Cardiac muscle cell (in vitro differentiated cells and primary cell): ENCODE measurements at regions not wholly inside any gene's neighbourhood (a gene's known extent, or its start where the extent isn't known, plus 50 kb on each side); places are given as distances from the start of the nearest gene placed in this dataset.
A peak's percentile ranks its signal among the peaks of the same experiment; 100 is the strongest.

ENCODE experiments used
- DNase-seq, 2 donors: peaks; one replicate each; pipeline versions ENCODE4 v3.0.0 to v3.0.0-alpha.2; 2010 to 2017; ENCODE audit warnings: low read depth in 1 of 2, low spot score in 1 of 2
- H3K27ac ChIP-seq: fragments of 200-600 bp; sonication (generic); 2 replicates; pipeline ENCODE4 v1.5.1; 2016
- H3K27me3 ChIP-seq: fragments of 200-600 bp; sonication (generic); 2 replicates; pipeline ENCODE4 v1.6.0; 2016; ENCODE audit warnings: control low read depth
- H3K36me3 ChIP-seq: fragments of 200-600 bp; sonication (generic); 2 replicates; pipeline ENCODE4 v1.5.1; 2016; ENCODE audit warnings: control low read depth
- H3K4me1 ChIP-seq: fragments of 200-600 bp; sonication (generic); 2 replicates; pipeline ENCODE4 v1.8.1; 2017; ENCODE audit warnings: low read depth, mild to moderate bottlenecking, mixed run types
- H3K4me3 ChIP-seq: fragments of 200-600 bp; sonication (generic); 2 replicates; pipeline ENCODE4 v1.5.1; 2016; ENCODE audit warnings: mild to moderate bottlenecking
- H3K9me3 ChIP-seq: fragments of 200-600 bp; sonication (generic); 2 replicates; pipeline ENCODE4 v1.5.1; 2017; ENCODE audit warnings: low read depth, mild to moderate bottlenecking, control low read depth
- TF ChIP-seq, protein P1 (sequence below): IDR thresholded peaks from 2 replicates; pipeline ENCODE4 v1.5.1; 2012; ENCODE audit warnings: low read depth, mild to moderate bottlenecking, low read length

DNA sequence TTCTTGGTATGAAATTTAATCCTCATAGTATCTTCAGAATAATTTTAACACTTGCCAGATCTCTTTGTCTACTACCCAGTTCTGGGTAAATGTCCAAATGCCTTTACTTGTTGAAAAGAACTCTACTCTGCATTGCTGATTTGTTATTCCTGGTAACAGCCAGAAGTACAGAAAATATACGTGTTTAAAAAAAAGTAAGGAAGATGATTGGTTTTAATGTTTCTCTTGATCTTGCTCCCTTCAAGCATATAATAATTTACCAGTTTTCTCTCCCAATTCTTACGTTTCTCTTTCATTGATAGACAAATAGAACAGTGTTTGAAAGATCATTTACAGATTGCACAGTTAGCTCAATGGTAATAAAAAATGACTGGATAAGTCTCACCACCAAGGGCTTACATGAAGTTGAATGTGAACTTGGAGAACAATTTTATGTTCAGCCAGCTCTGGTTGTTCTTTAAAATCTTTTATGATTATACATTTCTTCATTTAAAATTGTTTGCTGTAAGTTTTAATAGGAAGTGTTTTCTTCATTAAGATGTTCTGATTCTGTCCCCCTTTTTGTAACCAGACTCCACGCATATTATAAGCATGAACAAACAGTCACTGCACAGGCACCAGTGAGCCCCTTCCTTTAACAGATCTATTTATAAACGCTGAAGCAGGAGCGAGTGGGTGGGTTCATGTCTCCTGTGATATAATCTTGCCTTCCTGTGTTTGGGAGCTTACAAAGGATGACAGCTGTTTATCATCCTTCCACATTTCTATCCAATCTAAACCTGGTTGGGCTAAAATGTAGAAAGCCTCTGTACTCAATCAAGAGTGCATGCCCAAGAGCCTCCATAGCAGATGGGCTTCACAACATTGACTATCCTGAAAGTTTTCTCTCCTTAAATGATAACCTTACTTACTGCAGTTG is 299.5 kb downstream of the PRL start:
- H3K36me3 ChIP-seq: no peaks in the 10 kb centered on the region
- H3K4me3 ChIP-seq: no peak overlapping the region
- H3K9me3 ChIP-seq: no peaks in the 10 kb centered on the region
- H3K4me1 ChIP-seq: peaks cover 27% of the 10 kb centered on the region
- H3K27me3 ChIP-seq: no peaks in the 10 kb centered on the region
- H3K27ac ChIP-seq: peak overlapping the region; percentile 93
- TF ChIP-seq, protein P1, sequence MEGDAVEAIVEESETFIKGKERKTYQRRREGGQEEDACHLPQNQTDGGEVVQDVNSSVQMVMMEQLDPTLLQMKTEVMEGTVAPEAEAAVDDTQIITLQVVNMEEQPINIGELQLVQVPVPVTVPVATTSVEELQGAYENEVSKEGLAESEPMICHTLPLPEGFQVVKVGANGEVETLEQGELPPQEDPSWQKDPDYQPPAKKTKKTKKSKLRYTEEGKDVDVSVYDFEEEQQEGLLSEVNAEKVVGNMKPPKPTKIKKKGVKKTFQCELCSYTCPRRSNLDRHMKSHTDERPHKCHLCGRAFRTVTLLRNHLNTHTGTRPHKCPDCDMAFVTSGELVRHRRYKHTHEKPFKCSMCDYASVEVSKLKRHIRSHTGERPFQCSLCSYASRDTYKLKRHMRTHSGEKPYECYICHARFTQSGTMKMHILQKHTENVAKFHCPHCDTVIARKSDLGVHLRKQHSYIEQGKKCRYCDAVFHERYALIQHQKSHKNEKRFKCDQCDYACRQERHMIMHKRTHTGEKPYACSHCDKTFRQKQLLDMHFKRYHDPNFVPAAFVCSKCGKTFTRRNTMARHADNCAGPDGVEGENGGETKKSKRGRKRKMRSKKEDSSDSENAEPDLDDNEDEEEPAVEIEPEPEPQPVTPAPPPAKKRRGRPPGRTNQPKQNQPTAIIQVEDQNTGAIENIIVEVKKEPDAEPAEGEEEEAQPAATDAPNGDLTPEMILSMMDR: no peak
- DNase-seq: peak in 1 of 2 donors; percentile 52

GRCh38 chr6:21998582-21998981 is 298.3 kb downstream of the PRL start:
- H3K4me3 ChIP-seq: no peak overlapping the region
- DNase-seq: no peak
- no peaks in the 10 kb centered on the region for H3K9me3 ChIP-seq
- H3K36me3 ChIP-seq: no peaks in the 10 kb centered on the region
- H3K27ac ChIP-seq: peak overlapping the region; percentile 93
- H3K27me3 ChIP-seq: no peaks in the 10 kb centered on the region
- H3K4me1 ChIP-seq: peaks cover 29% of the 10 kb centered on the region
- TF ChIP-seq, protein P1: no peak

GRCh38 chr6:21999012-21999528 is 297.8 kb downstream of the PRL start:
- TF ChIP-seq, protein P1: no peak
- Histone ChIP-seq H3K9me3 (no peaks in the 10 kb centered on the region), H3K27me3 (no peaks in the 10 kb centered on the region), H3K4me1 (peaks cover 29% of the 10 kb centered on the region), H3K4me3 (no peak overlapping the region), H3K36me3 (no peaks in the 10 kb centered on the region), H3K27ac (no peak overlapping the region)
- peak in 1 of 2 donors; percentile 54 for DNase-seq

DNA sequence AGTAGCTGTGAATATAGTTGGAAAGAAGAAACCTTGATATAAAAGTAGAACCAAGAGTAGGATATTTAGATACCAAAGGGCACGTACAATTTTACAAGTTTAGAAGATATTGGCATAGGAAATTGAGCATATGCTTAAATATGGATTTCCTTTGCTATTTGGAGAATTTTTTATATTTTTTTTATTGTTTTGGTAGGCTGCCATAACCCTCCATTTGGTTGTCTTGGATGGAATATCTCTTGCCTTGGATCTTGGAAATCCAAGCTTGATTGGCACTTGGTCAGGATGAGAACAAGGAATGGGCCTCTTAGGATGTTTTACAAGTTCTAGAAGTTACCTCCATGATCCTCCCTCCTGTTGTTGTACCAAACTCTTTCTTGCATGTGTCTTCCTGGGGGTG is 297.1 kb downstream of the PRL start:
- no peak overlapping the region for H3K27ac ChIP-seq
- TF ChIP-seq, protein P1: no peak
- H3K9me3 ChIP-seq: no peaks in the 10 kb centered on the region
- peaks cover 29% of the 10 kb centered on the region for H3K4me1 ChIP-seq
- no peaks in the 10 kb centered on the region for H3K27me3 ChIP-seq
- no peaks in the 10 kb centered on the region for H3K36me3 ChIP-seq
- no peak for DNase-seq
- H3K4me3 ChIP-seq: no peak overlapping the region

DNA sequence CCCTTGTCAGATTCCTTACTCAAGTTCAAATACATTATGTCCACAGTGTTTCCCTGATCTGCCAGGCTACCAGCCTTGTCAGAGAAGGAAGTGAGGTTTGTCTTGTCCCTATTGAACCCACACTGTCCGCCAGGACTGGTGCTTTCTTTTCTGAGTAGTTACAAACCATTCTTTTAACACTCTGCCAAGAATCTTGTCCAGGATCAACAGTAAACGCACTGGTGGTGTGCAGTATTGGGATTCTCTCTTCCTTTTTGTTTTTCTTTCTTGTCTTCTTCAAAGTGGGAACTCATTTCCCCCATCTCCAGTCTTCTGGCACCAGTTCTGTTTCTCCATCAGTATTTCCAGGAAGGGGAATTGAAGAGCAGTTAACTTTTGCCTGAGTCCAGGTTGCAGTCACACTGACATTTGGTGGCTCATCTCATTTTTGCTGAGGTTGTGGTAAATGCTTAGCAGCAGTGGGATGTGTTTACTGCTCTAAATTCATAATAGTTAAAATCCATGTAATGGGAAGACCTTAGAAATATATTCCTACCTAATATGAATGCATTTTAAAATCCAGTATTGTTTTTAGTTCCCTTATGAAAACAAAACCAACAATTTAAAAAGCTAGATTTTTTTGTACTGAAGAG is 295.3 kb downstream of the PRL start:
- TF ChIP-seq, protein P1: no peak
- H3K36me3 ChIP-seq: no peaks in the 10 kb centered on the region
- H3K27me3 ChIP-seq: no peaks in the 10 kb centered on the region
- peaks cover 27% of the 10 kb centered on the region for H3K4me1 ChIP-seq
- no peaks in the 10 kb centered on the region for H3K9me3 ChIP-seq
- H3K4me3 ChIP-seq: no peak overlapping the region
- DNase-seq: no peak
- no peak overlapping the region for H3K27ac ChIP-seq
